Raji (cell line): ENCODE measurements at regions not wholly inside any gene's neighbourhood (a gene's known extent, or its start where the extent isn't known, plus 50 kb on each side); places are given as distances from the start of the nearest gene placed in this dataset.

ENCODE experiments used
- POLR2A ChIP-seq: IDR thresholded peaks from 2 replicates; pipeline ENCODE4 v1.6.1; 2011; ENCODE audit warnings: low read depth, low read length, control low read depth; ENCODE audit not compliant: insufficient read depth

GRCh38 chr15:70473581-70474370 is 289.6 kb downstream of the UACA start:
- no peak for TF ChIP-seq POLR2A

DNA sequence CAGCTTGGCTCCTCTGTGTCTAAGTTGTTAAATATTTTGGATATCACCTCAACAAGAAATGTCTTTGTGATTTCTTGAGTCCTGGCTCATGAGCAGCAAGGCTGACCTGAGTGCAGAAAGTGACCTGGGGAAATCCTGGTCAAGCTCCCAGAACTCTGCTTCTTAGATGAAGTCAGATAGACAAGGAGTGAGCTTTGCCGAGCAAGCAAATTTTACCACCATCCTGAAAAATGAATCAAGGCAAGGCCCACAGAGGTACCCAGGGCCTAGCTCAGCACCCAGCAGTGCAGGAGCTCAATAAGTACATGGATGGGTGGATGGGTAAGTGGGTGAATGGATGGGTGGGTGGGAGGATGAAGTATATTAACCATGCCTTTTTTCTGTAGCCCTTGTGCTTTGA is 291.8 kb downstream of the UACA start:
- no peak for TF ChIP-seq POLR2A

DNA sequence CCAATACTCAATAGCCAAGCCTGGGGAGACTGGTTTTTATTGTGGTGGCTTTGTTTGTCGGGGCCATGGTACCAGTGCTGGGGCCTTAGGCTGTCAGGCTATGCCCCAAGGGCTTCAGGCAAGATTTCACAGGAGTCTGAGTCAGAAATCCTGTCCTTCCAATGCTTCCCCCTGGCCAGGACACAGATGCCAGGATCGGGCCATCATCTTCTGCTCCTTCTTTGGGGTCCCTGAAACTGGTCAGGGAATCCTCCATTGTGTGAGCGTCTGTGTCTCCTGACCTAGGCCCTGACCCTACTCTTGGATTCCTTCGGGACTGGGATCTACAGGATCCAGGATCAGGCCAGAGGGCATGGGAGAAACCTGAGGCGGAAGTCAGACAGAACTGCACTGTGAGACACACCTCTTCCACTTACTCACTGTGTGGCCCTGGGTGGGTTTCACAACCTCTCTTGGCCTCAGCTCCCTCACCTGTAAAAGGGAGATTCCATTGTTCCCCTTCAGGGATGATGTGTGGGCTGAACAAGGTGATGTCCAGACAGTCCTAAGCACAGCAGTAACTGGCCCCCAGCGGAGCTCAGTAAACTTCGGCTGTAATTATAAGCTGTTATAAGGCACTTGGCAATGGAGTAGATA is 292.7 kb downstream of the UACA start:
- TF ChIP-seq POLR2A: no peak

DNA sequence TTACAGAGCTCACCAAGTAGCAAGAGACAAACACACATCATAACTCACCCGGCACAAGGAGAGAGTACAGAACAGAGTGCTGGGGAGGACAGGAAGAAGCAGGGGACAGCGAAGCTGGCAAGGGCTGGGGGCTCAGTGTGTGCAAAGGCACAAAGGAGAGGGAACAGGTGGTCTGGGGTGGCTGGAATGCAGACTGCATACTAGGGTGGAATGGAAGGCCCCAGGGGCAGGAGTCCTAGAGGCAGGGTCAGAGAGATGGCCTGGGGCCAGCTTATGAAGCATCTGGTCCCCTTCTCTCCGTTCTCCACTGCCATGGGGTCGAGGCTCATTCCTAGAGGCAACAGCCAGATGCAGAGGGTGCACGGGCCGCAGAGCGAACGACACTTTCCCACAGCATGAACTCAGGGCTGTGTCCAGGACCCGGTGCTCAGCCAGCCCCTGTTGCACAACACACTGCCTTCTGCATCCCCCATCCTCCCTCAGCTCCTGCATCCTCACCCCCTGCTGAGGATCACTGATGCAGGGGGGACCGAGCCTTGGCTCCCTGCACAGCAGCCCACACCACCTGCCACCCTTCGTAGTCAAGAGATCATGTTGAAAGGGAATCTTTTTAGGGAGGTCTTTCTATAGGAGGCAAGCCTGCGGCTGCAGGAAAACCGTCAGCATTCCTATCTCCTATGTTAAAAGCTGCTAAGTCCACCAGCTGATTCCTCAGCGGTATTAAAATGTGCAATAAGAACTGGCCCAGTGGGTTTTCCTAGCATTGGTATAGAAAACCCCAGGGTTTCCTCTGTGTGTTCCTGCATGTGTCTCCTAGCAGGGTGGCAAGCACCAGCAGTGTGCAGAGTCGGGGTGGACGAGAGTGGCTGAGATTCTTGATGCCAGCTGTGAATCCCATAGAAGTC is 293.5 kb downstream of the UACA start:
- TF ChIP-seq POLR2A: no peak

DNA sequence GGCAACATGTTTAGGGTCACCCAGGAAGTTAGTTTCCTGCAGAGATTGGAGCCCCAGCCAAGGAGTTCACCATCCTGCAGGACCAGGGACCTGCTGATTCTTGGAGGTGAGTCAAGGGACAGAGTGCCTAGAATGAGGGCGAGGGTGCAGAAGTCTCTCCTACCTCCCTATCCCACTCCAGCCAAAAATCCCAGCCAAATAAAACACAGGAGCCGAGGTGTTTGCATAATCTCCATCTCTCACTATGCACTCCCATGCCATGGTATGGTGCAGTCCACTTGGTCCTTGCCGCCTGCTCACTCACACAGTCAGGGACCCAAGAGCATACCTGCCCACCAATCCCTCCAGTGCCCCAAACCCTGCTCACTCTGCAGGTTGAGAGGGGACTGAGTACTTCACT is 294.2 kb downstream of the UACA start:
- no peak for TF ChIP-seq POLR2A

GRCh38 chr15:70466895-70467529 is 296.3 kb downstream of the UACA start:
- no peak for TF ChIP-seq POLR2A

DNA sequence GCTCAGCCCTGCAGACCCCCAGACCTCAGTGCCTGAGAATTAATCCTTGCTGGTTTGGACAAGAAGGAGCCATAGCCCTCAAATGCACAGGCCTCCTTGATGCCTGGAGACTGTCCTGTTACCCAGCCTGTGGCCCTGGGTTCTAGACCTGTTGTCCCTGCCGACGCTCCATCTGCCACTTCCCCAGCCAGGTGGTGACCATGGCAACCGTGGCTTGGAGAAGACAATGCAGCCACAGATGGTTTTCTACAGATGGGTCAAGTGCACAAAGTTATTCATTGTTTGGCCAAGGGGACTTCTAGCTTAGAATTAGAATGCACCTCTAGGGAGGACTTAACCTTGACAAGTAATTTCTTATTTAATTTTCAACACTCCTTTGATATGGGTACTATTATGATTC is 297.1 kb downstream of the UACA start:
- no peak for TF ChIP-seq POLR2A

GRCh38 chr15:70465812-70466211 is 297.5 kb downstream of the UACA start:
- TF ChIP-seq POLR2A: no peak

DNA sequence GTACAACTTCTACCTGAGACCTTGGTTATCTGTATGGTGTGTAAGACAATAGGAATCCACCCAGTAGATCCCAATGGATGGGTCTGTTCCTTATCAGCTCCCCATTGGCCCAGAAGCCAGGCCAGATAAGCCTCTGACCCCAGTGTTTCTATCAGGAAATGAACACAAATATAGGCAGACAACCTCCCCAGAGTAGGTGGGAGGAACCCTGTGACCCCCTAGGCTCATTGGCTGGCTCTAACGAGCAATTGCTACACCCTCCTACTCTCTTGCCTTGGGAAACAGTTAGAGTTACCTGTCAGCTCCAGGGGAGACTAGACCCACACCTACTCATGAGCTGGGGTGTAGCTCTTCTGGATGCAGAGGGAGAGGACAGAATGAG is 299.9 kb downstream of the UACA start:
- no peak for TF ChIP-seq POLR2A

- TF ChIP-seq POLR2A: no peak
Measured at GRCh38 chr15:70461992-70462391, 301.4 kb downstream of the UACA start.

DNA sequence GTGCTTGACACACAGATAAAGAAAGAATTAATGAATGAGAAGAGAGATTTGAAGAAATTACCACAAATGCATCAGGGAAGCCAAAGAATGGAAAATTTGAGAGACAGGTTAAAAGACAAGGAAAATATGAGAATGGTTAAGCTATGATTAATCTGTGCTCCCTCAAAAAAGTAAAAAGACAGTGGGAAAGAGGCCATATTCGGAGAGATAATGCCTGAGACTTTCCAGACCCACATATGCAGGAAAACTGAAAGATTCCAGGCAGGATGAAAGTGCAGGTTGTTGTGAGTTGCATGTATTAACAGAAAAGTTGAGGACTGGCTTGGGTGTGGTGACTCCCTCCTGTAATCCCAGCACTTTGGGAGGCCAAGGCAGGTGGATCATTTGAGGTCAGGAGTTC is 302.3 kb downstream of the UACA start:
- no peak for TF ChIP-seq POLR2A

DNA sequence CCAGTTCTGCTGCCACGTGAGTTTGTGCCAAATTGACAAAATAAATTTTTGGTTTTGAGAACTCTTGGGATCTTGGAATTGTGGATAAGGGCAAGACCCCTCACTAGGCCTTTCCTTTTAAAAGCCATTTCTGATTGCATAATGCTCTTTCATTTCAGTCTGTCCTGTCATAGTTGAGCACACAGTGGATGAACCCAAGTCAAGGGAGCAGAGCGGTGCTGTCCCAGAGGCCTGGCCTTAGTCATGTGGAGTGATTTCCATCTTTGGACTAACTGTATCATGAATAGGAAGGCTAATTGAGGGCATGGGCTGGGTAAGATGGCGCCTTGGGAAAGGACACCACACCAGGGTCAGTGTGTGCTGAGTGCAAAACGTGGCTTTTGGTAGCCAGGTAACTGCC is 304.0 kb downstream of the UACA start:
- TF ChIP-seq POLR2A: no peak

DNA sequence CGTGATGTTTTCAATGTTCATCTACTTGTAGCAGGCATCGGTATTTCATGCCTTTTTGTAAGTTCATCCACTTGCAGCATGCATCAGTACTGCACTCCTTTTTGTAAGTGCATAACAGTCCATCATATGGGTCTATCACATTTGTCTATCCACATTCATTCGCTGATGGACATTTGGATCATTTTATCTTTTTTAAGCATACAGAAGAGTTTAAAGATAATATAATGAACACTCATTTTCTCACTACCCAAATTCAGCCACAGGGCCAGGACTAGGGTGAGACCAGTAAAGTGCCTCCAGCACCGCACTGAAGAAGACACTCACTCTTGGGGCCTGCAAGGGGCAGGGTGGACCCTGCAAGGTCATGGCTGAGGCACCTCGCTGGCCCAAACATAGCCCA is 309.6 kb downstream of the UACA start:
- no peak for TF ChIP-seq POLR2A

DNA sequence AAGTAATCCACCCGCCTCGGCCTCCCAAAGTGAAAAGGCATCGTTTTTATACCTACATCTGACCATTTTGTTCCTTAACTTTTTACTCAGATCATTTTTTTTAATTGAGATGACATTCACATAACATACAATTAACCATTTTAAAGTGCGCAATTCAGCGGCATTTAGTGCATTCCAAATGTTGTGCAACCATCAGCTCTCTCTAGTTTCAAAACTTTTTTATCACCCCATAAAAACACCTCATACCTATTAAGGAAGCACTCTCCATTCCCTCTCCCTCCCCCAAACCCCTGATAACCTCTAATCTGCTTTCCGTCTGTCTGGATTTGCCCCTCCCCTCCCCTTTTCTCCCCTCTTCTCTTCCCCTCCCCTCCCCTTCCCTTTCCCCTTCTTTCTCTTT is 310.1 kb downstream of the UACA start:
- no peak for TF ChIP-seq POLR2A
